Fibroblast of lung (primary cell): ENCODE measurements at regions not wholly inside any gene's neighbourhood (a gene's known extent, or its start where the extent isn't known, plus 50 kb on each side); places are given as distances from the start of the nearest gene placed in this dataset.

Source experiments
- DNase-seq, 2 donors: peaks; one replicate each; pipeline versions ENCODE4 v3.0.0 to v3.0.0-alpha.2; 2010; ENCODE audit warnings: low read depth in 2 of 2
- H2AFZ ChIP-seq: 2 replicates; pipeline ENCODE4 v1.5.1; 2012; ENCODE audit warnings: low read length, control low read depth, inconsistent platforms
- H3K27ac ChIP-seq: 2 replicates; pipeline ENCODE4 v1.5.1; 2011; ENCODE audit warnings: low read length, control low read depth; ENCODE audit not compliant: insufficient read depth
- H3K27me3 ChIP-seq: 2 replicates; pipeline ENCODE4 v1.5.1; 2011; ENCODE audit warnings: mild to moderate bottlenecking, low read length; ENCODE audit not compliant: control insufficient read depth, insufficient read depth
- H3K36me3 ChIP-seq: 2 replicates; pipeline ENCODE4 v1.5.1; 2011; ENCODE audit warnings: low read length; ENCODE audit not compliant: control insufficient read depth, insufficient read depth
- H3K4me1 ChIP-seq: 2 replicates; pipeline ENCODE4 v1.5.1; 2011; ENCODE audit warnings: low read length; ENCODE audit not compliant: control insufficient read depth, insufficient read depth; ENCODE audit errors: extremely low read depth
- H3K4me2 ChIP-seq: 2 replicates; pipeline ENCODE4 v1.5.1; 2011; ENCODE audit warnings: low read length, control low read depth; ENCODE audit not compliant: insufficient read depth; ENCODE audit errors: extremely low read depth
- H3K4me3 ChIP-seq, 4 experiments: fragments of 200-600 bp in 1 of 4; sonication (generic) in 1 of 4; replicated peaks in 1 of 4; 2 replicates each; pipeline ENCODE4 v1.5.1; 2011 to 2016; ENCODE audit warnings: low read length in 4 of 4, low read depth in 3 of 4, mild to moderate bottlenecking in 3 of 4, control low read depth in 2 of 4, inconsistent platforms in 1 of 4, mixed read lengths in 1 of 4; ENCODE audit not compliant: insufficient read depth in 1 of 4; ENCODE audit errors: control extremely low read depth in 1 of 4
- H3K79me2 ChIP-seq: 2 replicates; pipeline ENCODE4 v1.5.1; 2012; ENCODE audit warnings: mild to moderate bottlenecking, low read length, inconsistent platforms; ENCODE audit not compliant: control insufficient read depth, insufficient read depth
- H3K9ac ChIP-seq: 2 replicates; pipeline ENCODE4 v1.5.1; 2011; ENCODE audit warnings: mild to moderate bottlenecking, low read length, control low read depth; ENCODE audit not compliant: insufficient read depth
- H3K9me3 ChIP-seq: 2 replicates; pipeline ENCODE4 v1.5.1; 2012; ENCODE audit warnings: low read depth, low read length; ENCODE audit not compliant: control insufficient read depth, insufficient read depth
- H4K20me1 ChIP-seq: 2 replicates; pipeline ENCODE4 v1.5.1; 2011; ENCODE audit warnings: low read length; ENCODE audit not compliant: control insufficient read depth, insufficient read depth; ENCODE audit errors: extremely low read depth
- CTCF ChIP-seq, 2 donors: IDR thresholded peaks in 1 of 2; conservative IDR thresholded peaks in 1 of 2; 1 replicate in 1 of 2; 2 replicates in 1 of 2; pipeline ENCODE4 v1.5.1; 2011 to 2012; ENCODE audit warnings: low read length in 2 of 2, control low read depth in 1 of 2, inconsistent platforms in 1 of 2, low read depth in 1 of 2, mild to moderate bottlenecking in 1 of 2
- EZH2 ChIP-seq: IDR thresholded peaks from 2 replicates; pipeline ENCODE4 v1.5.1; 2012; ENCODE audit warnings: low read length, control low read depth, mild to moderate bottlenecking; ENCODE audit errors: missing control alignments

- no peak for DNase-seq
- no peak overlapping the region for H2AFZ ChIP-seq
Observed at GRCh38 chr12:66813137-66813892, 134.4 kb upstream of the GRIP1 start.

GRCh38 chr12:66819587-66819986 lies 140.7 kb upstream of the GRIP1 start:
- H3K36me3 ChIP-seq: no peaks in the 10 kb centered on the region
- H4K20me1 ChIP-seq: no peaks in the 10 kb centered on the region
- H3K27me3 ChIP-seq: no peaks in the 10 kb centered on the region
- no peaks in the 10 kb centered on the region for H3K79me2 ChIP-seq
- no peak overlapping the region for H3K9ac ChIP-seq
- no peak overlapping the region for H2AFZ ChIP-seq
- H3K4me1 ChIP-seq: no peaks in the 10 kb centered on the region
- DNase-seq: no peak
- no peak for TF ChIP-seq EZH2
- TF ChIP-seq CTCF (conservative IDR thresholded peaks at IDR 0.05 in 1 of 2, IDR thresholded peaks at IDR 0.05 in 1 of 2; ENCODE audit: low read depth in 1 of 2, low read length in 2 of 2): no peak
- no peak overlapping the region for H3K27ac ChIP-seq
- no peaks in the 10 kb centered on the region for H3K9me3 ChIP-seq
- H3K4me3 ChIP-seq: no peak overlapping the region
- H3K4me2 ChIP-seq: no peak overlapping the region

More at GRCh38 chr12:66813137-66813892, 134.4 kb upstream of the GRIP1 start:
- Histone ChIP-seq H3K79me2 (no peaks in the 10 kb centered on the region), H3K9me3 (no peaks in the 10 kb centered on the region), H3K4me3 (no peak overlapping the region), H3K4me2 (no peak overlapping the region), H3K36me3 (no peaks in the 10 kb centered on the region), H3K4me1 (no peaks in the 10 kb centered on the region), H3K27me3 (no peaks in the 10 kb centered on the region), H4K20me1 (no peaks in the 10 kb centered on the region), H3K27ac (no peak overlapping the region), H3K9ac (no peak overlapping the region)
- TF ChIP-seq EZH2 (no peak), CTCF (conservative IDR thresholded peaks at IDR 0.05 in 1 of 2, IDR thresholded peaks at IDR 0.05 in 1 of 2; ENCODE audit: low read depth in 1 of 2, low read length in 2 of 2) (no peak)

GRCh38 chr12:66822961-66823360 lies 144.1 kb upstream of the GRIP1 start:
- no peak overlapping the region for H3K27ac ChIP-seq
- TF ChIP-seq CTCF (conservative IDR thresholded peaks at IDR 0.05 in 1 of 2, IDR thresholded peaks at IDR 0.05 in 1 of 2; ENCODE audit: low read depth in 1 of 2, low read length in 2 of 2) (no peak), EZH2 (no peak)
- H4K20me1 ChIP-seq: no peaks in the 10 kb centered on the region
- H3K4me1 ChIP-seq: no peaks in the 10 kb centered on the region
- H3K9ac ChIP-seq: no peak overlapping the region
- no peak overlapping the region for H3K4me3 ChIP-seq
- no peaks in the 10 kb centered on the region for H3K27me3 ChIP-seq
- H3K4me2 ChIP-seq: no peak overlapping the region
- H2AFZ ChIP-seq: no peak overlapping the region
- no peak for DNase-seq
- H3K79me2 ChIP-seq: no peaks in the 10 kb centered on the region
- H3K36me3 ChIP-seq: no peaks in the 10 kb centered on the region
- H3K9me3 ChIP-seq: no peaks in the 10 kb centered on the region
